AG10803 (cell line): ENCODE measurements at regions not wholly inside any gene's neighbourhood (a gene's known extent, or its start where the extent isn't known, plus 50 kb on each side); places are given as distances from the start of the nearest gene placed in this dataset.

Experiments used
- DNase-seq: peaks from one replicate; pipeline ENCODE4 v3.0.0; 2010; ENCODE audit warnings: low read depth
- H3K4me3 ChIP-seq: 2 replicates; pipeline ENCODE4 v1.5.1; 2011; ENCODE audit warnings: mild to moderate bottlenecking, low read length, control low read depth
- TF ChIP-seq, protein P1 (sequence below): conservative IDR thresholded peaks from 2 replicates; pipeline ENCODE4 v1.5.1; 2011; ENCODE audit warnings: mild to moderate bottlenecking, low read length, control low read depth, inconsistent platforms

DNA sequence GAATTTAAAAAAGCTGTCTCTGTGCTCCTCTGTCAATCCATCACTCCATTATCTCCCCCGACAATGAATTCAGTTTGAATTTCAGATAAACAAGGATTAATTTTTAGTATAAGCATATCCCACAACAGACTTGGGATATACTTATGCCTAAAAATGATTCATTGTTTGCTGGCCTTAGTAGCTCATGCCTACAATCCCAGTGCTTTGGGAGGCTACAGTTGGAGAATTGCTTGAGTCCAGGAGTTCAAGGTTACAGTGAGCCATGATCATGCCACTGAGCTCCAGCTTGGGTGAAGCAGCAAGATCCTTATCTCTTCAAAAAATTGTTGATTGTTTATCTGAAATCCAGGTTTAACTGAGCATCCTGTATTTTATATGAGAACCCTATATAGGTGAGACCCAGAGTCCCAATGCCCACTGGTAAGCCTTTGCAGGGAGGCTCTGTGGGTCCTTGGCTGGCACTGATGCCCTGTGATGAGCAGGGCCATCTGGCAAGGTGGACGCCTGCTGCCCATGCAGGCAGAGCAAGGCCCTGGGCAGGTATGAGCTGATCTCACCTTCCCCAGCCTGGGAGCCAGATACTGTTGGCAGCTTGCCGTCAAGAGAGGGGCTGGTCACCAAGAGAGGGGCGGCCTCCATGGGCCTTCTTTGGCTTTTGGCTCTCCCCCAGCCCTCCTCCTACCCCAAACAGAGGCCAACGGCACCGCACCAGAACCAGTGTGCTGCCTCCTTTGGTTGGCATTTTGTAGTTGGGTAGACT lies 158.7 kb downstream of the SEC14L1 start:
- no peak overlapping the region for H3K4me3 ChIP-seq
- no peak for DNase-seq
- TF ChIP-seq, protein P1, sequence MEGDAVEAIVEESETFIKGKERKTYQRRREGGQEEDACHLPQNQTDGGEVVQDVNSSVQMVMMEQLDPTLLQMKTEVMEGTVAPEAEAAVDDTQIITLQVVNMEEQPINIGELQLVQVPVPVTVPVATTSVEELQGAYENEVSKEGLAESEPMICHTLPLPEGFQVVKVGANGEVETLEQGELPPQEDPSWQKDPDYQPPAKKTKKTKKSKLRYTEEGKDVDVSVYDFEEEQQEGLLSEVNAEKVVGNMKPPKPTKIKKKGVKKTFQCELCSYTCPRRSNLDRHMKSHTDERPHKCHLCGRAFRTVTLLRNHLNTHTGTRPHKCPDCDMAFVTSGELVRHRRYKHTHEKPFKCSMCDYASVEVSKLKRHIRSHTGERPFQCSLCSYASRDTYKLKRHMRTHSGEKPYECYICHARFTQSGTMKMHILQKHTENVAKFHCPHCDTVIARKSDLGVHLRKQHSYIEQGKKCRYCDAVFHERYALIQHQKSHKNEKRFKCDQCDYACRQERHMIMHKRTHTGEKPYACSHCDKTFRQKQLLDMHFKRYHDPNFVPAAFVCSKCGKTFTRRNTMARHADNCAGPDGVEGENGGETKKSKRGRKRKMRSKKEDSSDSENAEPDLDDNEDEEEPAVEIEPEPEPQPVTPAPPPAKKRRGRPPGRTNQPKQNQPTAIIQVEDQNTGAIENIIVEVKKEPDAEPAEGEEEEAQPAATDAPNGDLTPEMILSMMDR: no peak

DNA sequence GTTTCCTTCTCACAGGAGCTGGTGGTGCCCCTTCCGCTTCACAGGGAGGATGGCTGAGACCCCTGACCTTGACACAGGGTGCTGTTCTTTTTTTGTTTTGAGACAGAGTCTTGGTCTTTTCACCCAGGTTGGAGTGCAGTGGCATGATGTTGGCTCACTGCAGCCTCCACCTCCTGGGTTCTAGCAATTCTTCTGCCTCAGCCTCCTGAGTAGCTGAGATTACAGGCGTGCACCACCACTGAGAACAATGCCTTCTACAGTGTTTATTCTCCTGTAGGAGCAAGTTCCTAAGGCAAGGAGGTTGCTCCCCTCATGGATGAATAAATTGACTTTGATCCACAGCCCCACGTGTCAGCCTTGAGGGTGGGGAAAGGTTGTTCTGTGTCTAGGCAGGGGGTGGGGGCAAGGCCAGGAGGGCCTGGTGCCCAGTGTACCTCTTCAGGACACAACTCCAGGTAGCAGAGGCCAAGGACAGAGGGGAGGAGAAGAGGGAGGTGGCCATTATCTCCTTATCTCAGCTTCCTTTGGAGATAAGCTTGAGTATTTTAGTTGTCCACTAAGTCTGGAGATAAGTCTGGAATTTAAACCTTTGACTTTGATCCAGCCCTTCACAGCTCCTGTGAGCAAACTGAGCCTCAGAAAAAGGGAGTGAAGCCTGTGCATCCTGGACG lies 159.4 kb downstream of the SEC14L1 start:
- no peak overlapping the region for H3K4me3 ChIP-seq
- DNase-seq: no peak
- TF ChIP-seq, protein P1: no peak

DNA sequence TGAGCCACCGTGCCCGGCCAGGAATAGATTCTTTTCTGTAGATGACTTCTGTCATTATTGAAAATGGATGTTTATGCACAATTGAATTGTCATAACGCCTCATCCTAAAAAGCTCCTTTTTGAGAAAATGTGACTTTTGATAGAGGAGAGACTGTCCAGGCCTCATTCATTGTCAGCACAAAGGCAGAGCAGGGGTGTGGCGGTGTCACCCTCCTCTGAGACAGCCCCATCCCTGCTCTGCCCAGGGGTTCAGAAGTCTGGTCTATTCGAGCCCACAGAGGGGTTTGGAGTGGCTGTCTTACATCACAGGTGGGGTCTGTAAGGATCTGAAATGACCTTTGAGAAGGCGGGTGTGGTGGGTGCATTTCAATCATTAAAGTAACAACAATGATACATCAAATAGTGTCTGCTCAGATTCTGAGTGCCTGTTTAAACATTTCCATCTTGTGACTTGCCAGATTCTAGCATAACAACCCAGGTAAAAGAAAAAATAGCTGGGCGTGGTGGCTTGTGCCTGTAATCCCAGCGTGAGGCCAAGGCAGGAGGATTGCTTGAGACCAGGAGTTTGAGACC lies 161.0 kb downstream of the SEC14L1 start:
- DNase-seq: no peak
- H3K4me3 ChIP-seq: no peak overlapping the region
- TF ChIP-seq, protein P1: no peak

DNA sequence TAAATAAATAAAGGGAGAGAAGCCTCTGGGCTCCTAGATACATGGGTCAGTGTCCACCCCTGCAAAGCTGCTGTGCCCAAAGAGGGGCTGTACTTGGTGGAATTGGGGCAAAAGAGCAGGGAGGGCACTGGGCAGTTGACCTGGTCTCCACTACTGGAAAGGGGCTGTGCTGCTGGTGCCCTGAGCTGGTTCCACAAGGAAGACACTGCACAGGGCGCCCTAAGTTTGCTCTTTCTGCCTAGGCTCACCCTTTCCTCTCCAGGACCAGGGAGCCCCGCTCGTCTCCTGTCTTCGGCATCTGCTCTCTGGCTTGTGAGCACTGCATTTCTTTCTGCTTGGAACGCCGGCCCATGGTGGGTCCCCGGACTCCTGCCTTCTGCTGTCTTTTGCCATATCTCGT lies 161.9 kb downstream of the SEC14L1 start:
- no peak overlapping the region for H3K4me3 ChIP-seq
- TF ChIP-seq, protein P1: no peak
- no peak for DNase-seq

DNA sequence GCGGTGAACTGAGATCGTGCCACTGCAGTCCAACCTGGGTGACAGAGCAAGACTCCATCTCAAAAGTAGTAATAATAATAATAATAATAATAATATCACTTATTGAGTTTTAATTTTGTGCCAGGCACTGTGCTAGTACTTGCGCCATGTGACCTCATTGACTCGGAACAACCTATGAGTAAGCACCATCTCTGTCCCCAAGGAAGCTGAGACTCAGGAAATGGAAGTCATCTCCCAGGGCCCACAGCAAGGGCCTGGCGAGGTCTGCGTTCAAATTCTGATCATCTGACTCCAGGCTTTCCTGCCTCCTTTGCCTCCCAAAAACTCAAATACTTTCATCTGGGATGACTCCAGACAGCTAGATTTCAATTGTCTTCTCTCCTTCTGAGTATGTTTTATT lies 162.9 kb downstream of the SEC14L1 start:
- TF ChIP-seq, protein P1: no peak
- H3K4me3 ChIP-seq: no peak overlapping the region
- DNase-seq: peak; percentile 61

DNA sequence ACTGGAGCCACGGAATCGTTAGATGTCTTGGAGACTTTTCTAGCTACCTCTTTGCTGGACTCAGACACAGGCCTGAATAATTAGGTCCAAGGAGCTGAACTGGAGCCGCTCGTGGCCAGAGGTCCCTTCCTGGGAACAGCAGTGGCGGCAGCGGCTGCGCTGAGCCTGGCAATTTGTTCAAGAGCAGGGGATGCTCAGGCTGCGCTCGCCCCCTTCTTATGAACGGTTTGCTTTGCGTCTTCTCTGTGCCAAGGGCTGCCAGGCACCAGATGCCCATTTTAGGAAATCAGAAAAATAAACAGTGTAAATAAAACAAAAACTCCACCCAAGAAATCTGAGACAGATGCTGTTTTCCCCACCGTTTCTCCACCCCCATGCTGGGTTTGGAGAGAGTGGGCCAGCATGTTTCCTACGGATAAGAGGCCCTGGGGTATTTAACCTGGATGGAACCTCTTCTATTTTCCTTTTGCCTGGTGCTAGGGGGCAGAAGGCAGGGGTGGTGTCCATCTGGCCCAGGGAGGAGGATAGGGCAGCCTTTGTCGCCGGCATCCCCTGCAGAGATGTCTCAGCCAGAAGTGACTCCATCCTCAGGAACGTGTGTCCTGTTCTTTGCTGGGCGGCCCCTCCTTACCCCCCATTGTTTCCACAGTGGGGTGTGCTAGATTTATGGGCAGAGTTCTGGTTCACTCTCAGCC lies 163.4 kb downstream of the SEC14L1 start:
- DNase-seq: peak; percentile 44
- peak overlapping the region; percentile 15; the same call in 1 of the 2 replicates for H3K4me3 ChIP-seq
- TF ChIP-seq, protein P1: no peak
